ENCODE measurements at regions not wholly inside any gene's neighbourhood (a gene's known extent, or its start where the extent isn't known, plus 50 kb on each side); places are given as distances from the start of the nearest gene placed in this dataset.

- no peak for DNase-seq (ENCODE audit: low spot score)
These were observed 607.2 kb downstream of the QKI start for GRCh38 chr6:164021589-164022250.

GRCh38 chr6:164020142-164020541 lies 605.6 kb downstream of the QKI start:
- DNase-seq (ENCODE audit: low spot score) = no peak

- DNase-seq (ENCODE audit: low spot score) = no peak
These were observed 603.6 kb downstream of the QKI start for GRCh38 chr6:164018133-164018532.

GRCh38 chr6:164016056-164016455 lies 601.5 kb downstream of the QKI start:
- no peak for DNase-seq (ENCODE audit: low spot score)

- no peak for DNase-seq (ENCODE audit: low spot score)
These were observed 600.6 kb downstream of the QKI start for GRCh38 chr6:164015088-164015484.

GRCh38 chr6:164014346-164015087 lies 600.0 kb downstream of the QKI start:
- no peak for DNase-seq (ENCODE audit: low spot score)

- DNase-seq (ENCODE audit: low spot score) = no peak
These were observed 599.1 kb downstream of the QKI start for GRCh38 chr6:164013480-164014208.

GRCh38 chr6:164011321-164011720 lies 596.8 kb downstream of the QKI start:
- DNase-seq (ENCODE audit: low spot score) = no peak

GRCh38 chr6:164010441-164011103 lies 596.1 kb downstream of the QKI start:
- no peak for DNase-seq (ENCODE audit: low spot score)

GRCh38 chr6:164008902-164009301 lies 594.4 kb downstream of the QKI start:
- DNase-seq (ENCODE audit: low spot score) = no peak

GRCh38 chr6:164007881-164008280 lies 593.4 kb downstream of the QKI start:
- no peak for DNase-seq (ENCODE audit: low spot score)

GRCh38 chr6:164006459-164006858 lies 591.9 kb downstream of the QKI start:
- no peak for DNase-seq (ENCODE audit: low spot score)

- no peak for DNase-seq (ENCODE audit: low spot score)
These were observed 590.6 kb downstream of the QKI start for GRCh38 chr6:164005004-164005711.

- no peak for DNase-seq (ENCODE audit: low spot score)
These were observed 585.8 kb downstream of the QKI start for GRCh38 chr6:164000276-164000675.

- no peak for DNase-seq (ENCODE audit: low spot score)
These were observed 585.1 kb downstream of the QKI start for GRCh38 chr6:163999475-164000125.

GRCh38 chr6:163998496-163998895 lies 584.0 kb downstream of the QKI start:
- no peak for DNase-seq (ENCODE audit: low spot score)

GRCh38 chr6:163996491-163996890 lies 582.0 kb downstream of the QKI start:
- DNase-seq (ENCODE audit: low spot score) = no peak

- DNase-seq (ENCODE audit: low spot score) = no peak
These were observed 580.0 kb downstream of the QKI start for GRCh38 chr6:163994566-163994965.

- no peak for DNase-seq (ENCODE audit: low spot score)
These were observed 578.2 kb downstream of the QKI start for GRCh38 chr6:163992701-163993100.

- no peak for DNase-seq (ENCODE audit: low spot score)
These were observed 577.5 kb downstream of the QKI start for GRCh38 chr6:163992056-163992455.

- no peak for DNase-seq (ENCODE audit: low spot score)
These were observed 576.8 kb downstream of the QKI start for GRCh38 chr6:163991321-163991720.
